Lower leg skin (tissue), 4 donors: ENCODE measurements at regions not wholly inside any gene's neighbourhood (a gene's known extent, or its start where the extent isn't known, plus 50 kb on each side); places are given as distances from the start of the nearest gene placed in this dataset.

ENCODE experiments used
- DNase-seq, 2 donors: peaks; one replicate each; pipeline ENCODE4 v3.0.0-alpha.2; 2019; ENCODE audit warnings: low spot score in 2 of 2
- H3K4me3 ChIP-seq: fragments of 200-600 bp; sonication (generic); 2 replicates; pipeline ENCODE4 v1.5.1; 2017; ENCODE audit warnings: mild to moderate bottlenecking, low read depth; ENCODE audit not compliant: poor library complexity, severe bottlenecking
- POLR2A ChIP-seq, 2 donors: fragments of 450-650 bp; IDR thresholded peaks; one replicate each; pipeline ENCODE4 v1.6.1; 2016 to 2017; ENCODE audit warnings: antibody characterized with exemption in 2 of 2, mild to moderate bottlenecking in 1 of 2, moderate library complexity in 1 of 2
- WGBS, 2 donors: methylation state at CpG; one replicate each; pipeline ENCODE4 v1.1.5; 2018; 5-methylcytosine and 5-hydroxymethylcytosine counted together
- intact Hi-C: fragments of 100-400 bp; cut with DNase I; formaldehyde crosslinking; loops from one replicate; pipeline ENCODE4 v1.15.0; 2023; ENCODE audit warnings: low total_unique reads
- TF ChIP-seq, protein P1 (sequence below), 3 donors: fragments of 450-650 bp; IDR thresholded peaks; one replicate each; pipeline ENCODE4 v1.5.1; 2016; ENCODE audit warnings: antibody characterized with exemption in 3 of 3, mild to moderate bottlenecking in 3 of 3, moderate library complexity in 2 of 3

GRCh38 chr6:140923048-140923447, 1209.7 kb upstream of the GJE1 start:
- H3K4me3 ChIP-seq: no peak overlapping the region
- no peak for TF ChIP-seq POLR2A (IDR thresholded peaks at IDR 0.05)
- TF ChIP-seq, protein P1, sequence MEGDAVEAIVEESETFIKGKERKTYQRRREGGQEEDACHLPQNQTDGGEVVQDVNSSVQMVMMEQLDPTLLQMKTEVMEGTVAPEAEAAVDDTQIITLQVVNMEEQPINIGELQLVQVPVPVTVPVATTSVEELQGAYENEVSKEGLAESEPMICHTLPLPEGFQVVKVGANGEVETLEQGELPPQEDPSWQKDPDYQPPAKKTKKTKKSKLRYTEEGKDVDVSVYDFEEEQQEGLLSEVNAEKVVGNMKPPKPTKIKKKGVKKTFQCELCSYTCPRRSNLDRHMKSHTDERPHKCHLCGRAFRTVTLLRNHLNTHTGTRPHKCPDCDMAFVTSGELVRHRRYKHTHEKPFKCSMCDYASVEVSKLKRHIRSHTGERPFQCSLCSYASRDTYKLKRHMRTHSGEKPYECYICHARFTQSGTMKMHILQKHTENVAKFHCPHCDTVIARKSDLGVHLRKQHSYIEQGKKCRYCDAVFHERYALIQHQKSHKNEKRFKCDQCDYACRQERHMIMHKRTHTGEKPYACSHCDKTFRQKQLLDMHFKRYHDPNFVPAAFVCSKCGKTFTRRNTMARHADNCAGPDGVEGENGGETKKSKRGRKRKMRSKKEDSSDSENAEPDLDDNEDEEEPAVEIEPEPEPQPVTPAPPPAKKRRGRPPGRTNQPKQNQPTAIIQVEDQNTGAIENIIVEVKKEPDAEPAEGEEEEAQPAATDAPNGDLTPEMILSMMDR (IDR thresholded peaks at IDR 0.05): no peak
- DNase-seq: no peak
- intact Hi-C loops: no loop called here
- 79 to 85% methylated on average over 1 of the region's 1 CpG for WGBS, 2 donors

- no peak overlapping the region for H3K4me3 ChIP-seq
- 39 to 41% methylated on average over 4 of the region's 4 CpGs for WGBS, 2 donors
- DNase-seq: no peak
- TF ChIP-seq, protein P1 (IDR thresholded peaks at IDR 0.05): peak in 1 of 3 donors; percentile 68
- no peak for TF ChIP-seq POLR2A (IDR thresholded peaks at IDR 0.05)
- intact Hi-C loops: no loop called here
These were observed 1211.1 kb upstream of the GJE1 start for GRCh38 chr6:140921366-140922226.

- H3K4me3 ChIP-seq: no peak overlapping the region
- intact Hi-C loops: no loop called here
- WGBS, 2 donors: 67 to 73% methylated on average over 2 of the region's 2 CpGs
- TF ChIP-seq POLR2A (IDR thresholded peaks at IDR 0.05): no peak
- TF ChIP-seq, protein P1 (IDR thresholded peaks at IDR 0.05): no peak
- no peak for DNase-seq
These were observed 1214.8 kb upstream of the GJE1 start for GRCh38 chr6:140917911-140918310.

GRCh38 chr6:140915551-140915950, 1217.2 kb upstream of the GJE1 start:
- no peak overlapping the region for H3K4me3 ChIP-seq
- no peak for DNase-seq
- TF ChIP-seq POLR2A (IDR thresholded peaks at IDR 0.05): no peak
- TF ChIP-seq, protein P1 (IDR thresholded peaks at IDR 0.05): no peak
- intact Hi-C loops: no loop called here
- 75 to 82% methylated on average over 3 of the region's 3 CpGs for WGBS, 2 donors

DNA sequence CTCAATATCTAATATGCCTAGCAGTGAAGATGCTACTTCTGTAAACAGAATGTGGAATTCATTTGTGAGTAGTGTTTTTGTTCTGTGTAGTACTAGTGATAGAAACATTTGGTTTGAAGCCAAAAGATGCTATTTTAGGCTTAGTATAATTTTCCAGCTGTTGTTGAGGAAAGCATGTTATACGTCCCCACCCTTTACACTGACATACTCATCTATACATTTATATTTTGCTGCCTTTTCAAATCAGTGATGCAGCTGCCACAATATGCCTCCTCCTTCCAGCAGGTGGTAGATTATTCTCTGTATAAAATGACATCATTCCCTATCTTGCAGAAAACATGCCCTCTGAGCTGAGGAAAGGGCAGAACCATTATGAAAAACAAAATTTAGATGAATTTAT, 1217.6 kb upstream of the GJE1 start:
- WGBS, 2 donors: 13 to 19% methylated on average over 1 of the region's 1 CpG
- H3K4me3 ChIP-seq: no peak overlapping the region
- TF ChIP-seq POLR2A (IDR thresholded peaks at IDR 0.05): no peak
- TF ChIP-seq, protein P1 (IDR thresholded peaks at IDR 0.05): no peak
- intact Hi-C loops: no loop called here
- DNase-seq: no peak
